Mesenchymal stem cell (in vitro differentiated cells and primary cell): ENCODE measurements at regions not wholly inside any gene's neighbourhood (a gene's known extent, or its start where the extent isn't known, plus 50 kb on each side); places are given as distances from the start of the nearest gene placed in this dataset.
A peak's percentile ranks its signal among the peaks of the same experiment; 100 is the strongest.
"Not testable (repeated sequence)": the region's sequence is repeated elsewhere in the genome, so short reads cannot be mapped to it uniquely, and the experiment has no call there.

Experiments used
- DNase-seq: peaks from one replicate; pipeline ENCODE4 v3.0.0-alpha.2; 2013
- H2AFZ ChIP-seq: one replicate; pipeline ENCODE4 v1.6.1; 2013; ENCODE audit warnings: low read depth, mild to moderate bottlenecking, control low read depth, inconsistent platforms, low read length, moderate library complexity
- H2AK5ac ChIP-seq: 2 replicates; pipeline ENCODE4 v1.6.1; 2013; ENCODE audit warnings: low read length, moderate library complexity, mild to moderate bottlenecking, inconsistent platforms; ENCODE audit not compliant: severe bottlenecking
- H2BK120ac ChIP-seq: one replicate; pipeline ENCODE4 v1.6.1; 2013; ENCODE audit warnings: low read depth, mild to moderate bottlenecking, inconsistent platforms, low read length, moderate library complexity
- H2BK12ac ChIP-seq, 2 experiments: one replicate each; pipeline ENCODE4 v1.6.1; 2013; ENCODE audit warnings: inconsistent platforms in 2 of 2, low read length in 2 of 2, mild to moderate bottlenecking in 2 of 2, moderate library complexity in 2 of 2, control low read depth in 1 of 2
- H2BK15ac ChIP-seq: one replicate; pipeline ENCODE4 v1.6.1; 2013; ENCODE audit warnings: mild to moderate bottlenecking, low read depth, inconsistent platforms; ENCODE audit not compliant: poor library complexity, severe bottlenecking
- H2BK5ac ChIP-seq: 2 replicates; pipeline ENCODE4 v1.6.1; 2013; ENCODE audit warnings: low read depth, mild to moderate bottlenecking, low read length, control low read depth, inconsistent platforms; ENCODE audit not compliant: poor library complexity, severe bottlenecking
- H3K14ac ChIP-seq, 2 experiments: one replicate each; pipeline ENCODE4 v1.6.1; 2013; ENCODE audit warnings: inconsistent platforms in 2 of 2, low read length in 2 of 2, control low read depth in 1 of 2, mild to moderate bottlenecking in 1 of 2, moderate library complexity in 1 of 2
- H3K18ac ChIP-seq, 2 experiments: one replicate each; pipeline ENCODE4 v1.6.1; 2013; ENCODE audit warnings: inconsistent platforms in 2 of 2, low read length in 2 of 2, control low read depth in 1 of 2, low read depth in 1 of 2, mild to moderate bottlenecking in 1 of 2
- H3K23ac ChIP-seq, 2 experiments: one replicate each; pipeline ENCODE4 v1.6.1; 2013; ENCODE audit warnings: inconsistent platforms in 2 of 2, low read length in 2 of 2, mild to moderate bottlenecking in 2 of 2, moderate library complexity in 2 of 2, control low read depth in 1 of 2
- H3K27ac ChIP-seq: 2 replicates; pipeline ENCODE4 v1.5.1; 2013; ENCODE audit warnings: mild to moderate bottlenecking, moderate library complexity, low read length, control low read depth, inconsistent platforms; ENCODE audit not compliant: poor library complexity, severe bottlenecking
- H3K27me3 ChIP-seq, 2 experiments: 2 replicates each; pipeline versions ENCODE4 v1.6.1 to v1.7.0; 2013; ENCODE audit warnings: low read length in 2 of 2, mild to moderate bottlenecking in 2 of 2, moderate library complexity in 2 of 2, control low read depth in 1 of 2, inconsistent platforms in 1 of 2; ENCODE audit not compliant: control insufficient read depth in 1 of 2, insufficient read depth in 1 of 2
- H3K36me3 ChIP-seq, 2 experiments: 2 replicates each; pipeline versions ENCODE4 v1.6.1 to v1.7.0; 2013; ENCODE audit warnings: low read length in 2 of 2, control low read depth in 1 of 2, inconsistent platforms in 1 of 2, low read depth in 1 of 2, mild to moderate bottlenecking in 1 of 2; ENCODE audit not compliant: insufficient read depth in 2 of 2, control insufficient read depth in 1 of 2
- H3K4ac ChIP-seq, 2 experiments: one replicate each; pipeline ENCODE4 v1.6.1; 2013; ENCODE audit warnings: inconsistent platforms in 2 of 2, low read length in 2 of 2, mild to moderate bottlenecking in 2 of 2, moderate library complexity in 2 of 2, control low read depth in 1 of 2, low read depth in 1 of 2
- H3K4me1 ChIP-seq: 2 replicates; pipeline ENCODE4 v1.6.1; 2013; ENCODE audit warnings: low read depth, low read length, control low read depth; ENCODE audit not compliant: control insufficient read depth, insufficient read depth
- H3K4me2 ChIP-seq: 2 replicates; pipeline ENCODE4 v1.6.1; 2013; ENCODE audit warnings: low read length, mild to moderate bottlenecking, inconsistent platforms; ENCODE audit not compliant: poor library complexity, severe bottlenecking
- H3K4me3 ChIP-seq, 2 experiments: 2 replicates each; pipeline versions ENCODE4 v1.5.1 to v1.7.0; 2013; ENCODE audit warnings: low read length in 2 of 2, mild to moderate bottlenecking in 2 of 2, control low read depth in 1 of 2, low read depth in 1 of 2; ENCODE audit not compliant: insufficient read depth in 1 of 2
- H3K79me1 ChIP-seq: replicated peaks from 2 replicates; pipeline ENCODE4 v1.6.1; 2013; ENCODE audit warnings: mild to moderate bottlenecking, control low read depth, low read length, inconsistent platforms; ENCODE audit not compliant: poor library complexity, severe bottlenecking
- H3K9ac ChIP-seq: 2 replicates; pipeline ENCODE4 v1.7.0; 2013; ENCODE audit warnings: mild to moderate bottlenecking, low read length, moderate library complexity
- H3K9me3 ChIP-seq: 2 replicates; pipeline ENCODE4 v1.7.0; 2013; ENCODE audit warnings: mild to moderate bottlenecking, low read length; ENCODE audit not compliant: control insufficient read depth
- H4K8ac ChIP-seq: one replicate; pipeline ENCODE4 v1.6.1; 2013; ENCODE audit warnings: inconsistent platforms, mild to moderate bottlenecking, low read length, moderate library complexity
- H4K91ac ChIP-seq: one replicate; pipeline ENCODE4 v1.6.1; 2013; ENCODE audit warnings: mild to moderate bottlenecking, low read length, inconsistent platforms
- WGBS: methylation state at CpG from one replicate; pipeline ENCODE4 v1.1.7; 2013; ENCODE audit warnings: mixed read lengths; 5-methylcytosine and 5-hydroxymethylcytosine counted together

- not testable (repeated sequence) for H3K4me3 ChIP-seq, H4K8ac ChIP-seq, H4K91ac ChIP-seq, H3K4me1 ChIP-seq, H3K9me3 ChIP-seq, H3K9ac ChIP-seq, H3K79me1 ChIP-seq, H3K14ac ChIP-seq, DNase-seq, H3K4ac ChIP-seq, H2BK15ac ChIP-seq, H3K18ac ChIP-seq, H3K36me3 ChIP-seq, H2BK5ac ChIP-seq, H3K4me2 ChIP-seq, H2BK120ac ChIP-seq, H2BK12ac ChIP-seq, H3K27me3 ChIP-seq, H3K27ac ChIP-seq, H2AFZ ChIP-seq, H2AK5ac ChIP-seq, H3K23ac ChIP-seq
- 87% methylated on average over 5 of the region's 5 CpGs for WGBS
These were observed 91.1 kb upstream of the KRAS start for GRCh38 chr12:25341877-25342276.

DNA sequence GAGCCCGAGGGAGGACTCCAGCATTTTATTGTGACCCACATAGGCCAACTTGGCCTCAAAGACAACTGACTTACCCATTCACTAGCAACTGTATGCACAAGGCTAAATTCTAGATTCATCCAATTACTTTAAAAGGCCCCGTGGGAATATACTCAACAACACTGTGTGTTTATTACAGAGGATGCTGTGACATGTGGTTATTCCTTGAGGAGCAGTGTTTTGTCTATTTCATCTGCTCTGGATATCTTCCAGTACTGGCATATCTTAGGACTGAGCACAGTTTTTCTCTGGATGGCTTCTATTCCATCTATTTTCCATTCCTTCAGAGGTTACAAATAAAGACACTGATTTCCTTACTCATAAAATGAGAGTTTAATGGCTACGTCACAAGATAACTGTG lies 87.2 kb upstream of the KRAS start:
- Histone ChIP-seq H3K4me3 (no peak overlapping the region), H2BK5ac (no peak overlapping the region), H3K23ac (no peak overlapping the region), H2BK120ac (no peak overlapping the region), H2BK15ac (no peak overlapping the region), H3K4me1 (no peaks in the 10 kb centered on the region), H4K91ac (no peak overlapping the region), H3K9ac (no peak overlapping the region), H4K8ac (no peak overlapping the region), H2AK5ac (no peak overlapping the region), H3K4me2 (no peak overlapping the region), H3K14ac (no peak overlapping the region), H3K27ac (no peak overlapping the region), H3K9me3 (no peaks in the 10 kb centered on the region), H3K79me1 (no peaks in the 10 kb centered on the region), H3K27me3 (no peaks in the 10 kb centered on the region), H2BK12ac (no peak overlapping the region), H3K18ac (no peak overlapping the region), H3K4ac (no peak overlapping the region), H2AFZ (no peak overlapping the region), H3K36me3 (no peaks in the 10 kb centered on the region)
- no peak for DNase-seq
- WGBS = no CpG with 5 or more reads among the region's 3 CpGs

DNA sequence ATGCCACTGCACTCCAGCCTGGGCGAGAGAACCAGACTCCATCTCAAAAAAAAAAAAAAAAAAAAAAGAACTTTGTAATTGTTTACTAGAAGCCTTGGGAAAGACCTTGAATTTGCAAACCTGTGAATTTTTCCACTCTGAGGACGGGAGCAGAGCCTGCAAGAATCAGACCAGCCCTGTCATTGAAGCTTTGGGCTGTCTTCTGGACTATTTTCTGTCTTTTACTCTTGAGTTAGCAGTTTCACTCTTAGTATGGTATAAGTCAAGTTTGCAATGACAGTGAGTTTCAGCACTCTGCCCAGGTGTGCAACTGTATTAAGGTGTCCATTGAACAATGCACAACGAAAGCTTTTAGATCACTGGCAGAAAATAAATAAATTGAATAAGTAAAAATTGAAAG lies 81.4 kb upstream of the KRAS start:
- no peaks in the 10 kb centered on the region for H3K27me3 ChIP-seq
- no peak overlapping the region for H4K8ac ChIP-seq
- H3K14ac ChIP-seq = no peak overlapping the region
- H3K79me1 ChIP-seq = no peaks in the 10 kb centered on the region
- H2BK12ac ChIP-seq = no peak overlapping the region
- H2BK5ac ChIP-seq = no peak overlapping the region
- no peaks in the 10 kb centered on the region for H3K4me1 ChIP-seq
- no peak overlapping the region for H2AK5ac ChIP-seq
- no peak overlapping the region for H3K4me2 ChIP-seq
- no peak overlapping the region for H2BK120ac ChIP-seq
- no peaks in the 10 kb centered on the region for H3K36me3 ChIP-seq
- no peak overlapping the region for H2BK15ac ChIP-seq
- no peak overlapping the region for H3K9ac ChIP-seq
- H3K4ac ChIP-seq = no peak overlapping the region
- no peak overlapping the region for H4K91ac ChIP-seq
- H3K9me3 ChIP-seq = no peaks in the 10 kb centered on the region
- H3K18ac ChIP-seq = no peak overlapping the region
- no peak overlapping the region for H3K23ac ChIP-seq
- H2AFZ ChIP-seq = no peak overlapping the region
- WGBS = 82% methylated on average over 1 of the region's 3 CpGs
- no peak overlapping the region for H3K4me3 ChIP-seq
- DNase-seq = no peak
- H3K27ac ChIP-seq = no peak overlapping the region

GRCh38 chr12:25328072-25328712 lies 77.5 kb upstream of the KRAS start:
- no peak overlapping the region for H3K27ac ChIP-seq
- no peak overlapping the region for H4K8ac ChIP-seq
- no peaks in the 10 kb centered on the region for H3K27me3 ChIP-seq
- no peak overlapping the region for H3K4me2 ChIP-seq
- no peak overlapping the region for H3K18ac ChIP-seq
- H4K91ac ChIP-seq = no peak overlapping the region
- H2BK120ac ChIP-seq = no peak overlapping the region
- no peak overlapping the region for H3K14ac ChIP-seq
- no peak overlapping the region for H2AK5ac ChIP-seq
- H2BK12ac ChIP-seq = no peak overlapping the region
- H3K79me1 ChIP-seq = no peaks in the 10 kb centered on the region
- H3K9me3 ChIP-seq = no peaks in the 10 kb centered on the region
- no peaks in the 10 kb centered on the region for H3K36me3 ChIP-seq
- WGBS = 68% methylated on average over 2 of the region's 5 CpGs
- H2BK15ac ChIP-seq = no peak overlapping the region
- H3K23ac ChIP-seq = no peak overlapping the region
- no peak overlapping the region for H3K4ac ChIP-seq
- H2AFZ ChIP-seq = no peak overlapping the region
- DNase-seq = peak; percentile 60
- H3K4me3 ChIP-seq = no peak overlapping the region
- H3K9ac ChIP-seq = no peak overlapping the region
- H3K4me1 ChIP-seq = no peaks in the 10 kb centered on the region
- no peak overlapping the region for H2BK5ac ChIP-seq
